ENCODE measurements at regions not wholly inside any gene's neighbourhood (a gene's known extent, or its start where the extent isn't known, plus 50 kb on each side); places are given as distances from the start of the nearest gene placed in this dataset.

GRCh38 chr3:182565916-182566796, 227.1 kb upstream of the ATP11B start:
- H3K27ac ChIP-seq: no peak overlapping the region
- H3K4me3 ChIP-seq (ENCODE audit: low read depth, low read length): no peak overlapping the region
- H3K36me3 ChIP-seq (replicated peaks): no peaks in the 10 kb centered on the region
- no peak for TF ChIP-seq CTCF (IDR thresholded peaks at IDR 0.05; ENCODE audit: low read depth, low read length, missing control alignments)
- in situ Hi-C loops (cut with HindIII; ENCODE audit: low pct_ligation_motif_present, low sequenced_read_pairs): no loop called here
- H3K27me3 ChIP-seq (replicated peaks): no peaks in the 10 kb centered on the region
- no peak for DNase-seq

- no peak for DNase-seq
- H3K36me3 ChIP-seq (replicated peaks): no peaks in the 10 kb centered on the region
- H3K4me3 ChIP-seq (ENCODE audit: low read depth, low read length): no peak overlapping the region
- no peaks in the 10 kb centered on the region for H3K27me3 ChIP-seq (replicated peaks)
- no peak for TF ChIP-seq CTCF (IDR thresholded peaks at IDR 0.05; ENCODE audit: low read depth, low read length, missing control alignments)
- H3K27ac ChIP-seq: no peak overlapping the region
- in situ Hi-C loops (cut with HindIII; ENCODE audit: low pct_ligation_motif_present, low sequenced_read_pairs): no loop called here
Measured at GRCh38 chr3:182567700-182568099, 225.6 kb upstream of the ATP11B start.

DNA sequence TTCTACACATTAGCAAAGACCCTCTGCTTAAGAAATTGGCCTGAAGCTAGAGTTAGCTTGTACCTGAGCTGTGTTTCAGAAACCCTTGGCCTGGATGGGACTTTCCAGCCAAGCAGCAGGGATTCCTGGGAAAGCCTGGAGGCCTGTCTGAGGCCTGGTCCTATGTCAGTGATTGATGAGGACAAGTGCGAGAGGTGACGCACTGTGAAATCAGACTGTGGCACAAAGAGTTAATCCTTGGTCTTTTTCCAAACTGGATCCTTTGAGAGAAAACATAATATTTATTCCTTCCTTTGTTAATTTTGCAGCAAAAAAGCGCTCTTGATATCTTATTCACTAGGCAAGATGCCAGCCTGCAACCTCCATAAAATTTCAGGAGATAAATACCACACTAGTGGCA, 225.0 kb upstream of the ATP11B start:
- no peak for DNase-seq
- Histone ChIP-seq H3K27ac (no peak overlapping the region), H3K27me3 (replicated peaks) (no peaks in the 10 kb centered on the region), H3K36me3 (replicated peaks) (no peaks in the 10 kb centered on the region), H3K4me3 (ENCODE audit: low read depth, low read length) (no peak overlapping the region)
- TF ChIP-seq CTCF (IDR thresholded peaks at IDR 0.05; ENCODE audit: low read depth, low read length, missing control alignments): no peak
- in situ Hi-C loops (cut with HindIII; ENCODE audit: low pct_ligation_motif_present, low sequenced_read_pairs): no loop called here

DNA sequence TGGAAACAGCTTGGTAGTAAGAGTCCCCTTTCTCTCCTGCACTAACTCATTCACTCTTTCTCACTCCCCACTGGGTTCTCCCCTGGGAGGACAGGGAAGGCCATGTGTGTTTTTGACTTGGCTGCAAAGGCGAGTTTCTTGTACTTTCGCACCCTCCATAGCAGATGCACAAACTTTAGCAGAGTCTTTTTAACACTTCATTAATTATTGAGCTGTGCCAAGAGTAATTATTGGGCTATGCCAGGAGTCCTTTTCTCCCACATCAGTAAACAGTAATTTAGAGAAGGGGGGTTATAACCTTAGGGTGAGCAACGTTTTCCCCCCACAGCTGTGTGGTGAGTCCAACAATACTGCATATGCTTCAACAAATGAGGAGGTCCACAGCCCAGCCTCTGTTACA, 224.4 kb upstream of the ATP11B start:
- DNase-seq: no peak
- no peak overlapping the region for H3K4me3 ChIP-seq (ENCODE audit: low read depth, low read length)
- H3K36me3 ChIP-seq (replicated peaks): no peaks in the 10 kb centered on the region
- H3K27ac ChIP-seq: no peak overlapping the region
- H3K27me3 ChIP-seq (replicated peaks): no peaks in the 10 kb centered on the region
- no peak for TF ChIP-seq CTCF (IDR thresholded peaks at IDR 0.05; ENCODE audit: low read depth, low read length, missing control alignments)
- in situ Hi-C loops (cut with HindIII; ENCODE audit: low pct_ligation_motif_present, low sequenced_read_pairs): no loop called here

- no peak overlapping the region for H3K27ac ChIP-seq
- in situ Hi-C loops (cut with HindIII; ENCODE audit: low pct_ligation_motif_present, low sequenced_read_pairs): no loop called here
- DNase-seq: no peak
- H3K36me3 ChIP-seq (replicated peaks): no peaks in the 10 kb centered on the region
- H3K4me3 ChIP-seq (ENCODE audit: low read depth, low read length): no peak overlapping the region
- H3K27me3 ChIP-seq (replicated peaks): no peaks in the 10 kb centered on the region
- no peak for TF ChIP-seq CTCF (IDR thresholded peaks at IDR 0.05; ENCODE audit: low read depth, low read length, missing control alignments)
Measured at GRCh38 chr3:182570946-182571594, 222.2 kb upstream of the ATP11B start.
